HG03520 (cell line): ENCODE measurements at regions not wholly inside any gene's neighbourhood (a gene's known extent, or its start where the extent isn't known, plus 50 kb on each side); places are given as distances from the start of the nearest gene placed in this dataset.

Source experiments
- ATAC-seq: cut with Tn5 transposase; IDR thresholded peaks from one replicate; pipeline ENCODE4 v1.9.1; 2021; ENCODE audit warnings: mild to moderate bottlenecking, moderate library complexity; ENCODE audit not compliant: unreplicated experiment

DNA sequence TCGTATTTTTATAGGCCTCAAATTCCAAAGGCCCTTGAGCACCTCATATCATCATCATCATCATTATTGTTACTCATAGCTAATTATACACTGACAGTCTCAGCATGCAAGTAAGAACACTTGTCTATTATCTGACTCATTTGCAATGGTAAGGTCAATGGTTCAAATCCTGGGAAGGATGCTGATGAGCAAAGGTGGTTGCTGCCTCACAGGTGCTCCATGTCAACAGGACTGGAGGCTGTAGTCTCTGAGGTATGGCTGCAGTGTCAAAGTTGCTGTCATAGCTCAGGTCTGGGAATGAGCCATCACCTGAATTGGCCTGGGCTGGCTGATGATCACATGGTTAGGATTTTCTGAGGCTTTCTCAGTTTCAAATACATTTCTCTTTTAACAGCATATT is 379.3 kb downstream of the BCL11A start:
- ATAC-seq, result no peak

DNA sequence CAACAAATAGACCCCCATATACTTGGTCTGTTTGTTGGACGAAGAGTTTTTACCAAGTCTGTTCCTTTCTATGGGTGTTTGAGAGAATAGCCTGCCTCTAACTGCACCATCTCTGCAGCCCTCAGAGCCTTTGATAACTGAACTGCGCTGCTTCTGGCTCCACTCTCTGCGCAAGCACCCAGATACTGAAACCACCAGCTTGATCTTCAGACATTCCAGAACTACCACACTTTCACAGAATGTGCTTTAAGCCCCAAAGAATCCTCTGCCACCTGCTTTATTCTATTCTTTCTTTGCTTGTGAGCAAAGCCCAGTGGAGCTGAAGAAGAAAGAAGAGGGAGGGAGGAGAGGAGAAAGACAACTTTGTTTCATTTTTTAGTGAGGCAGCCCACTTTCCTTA is 380.7 kb downstream of the BCL11A start:
- no peak for ATAC-seq

DNA sequence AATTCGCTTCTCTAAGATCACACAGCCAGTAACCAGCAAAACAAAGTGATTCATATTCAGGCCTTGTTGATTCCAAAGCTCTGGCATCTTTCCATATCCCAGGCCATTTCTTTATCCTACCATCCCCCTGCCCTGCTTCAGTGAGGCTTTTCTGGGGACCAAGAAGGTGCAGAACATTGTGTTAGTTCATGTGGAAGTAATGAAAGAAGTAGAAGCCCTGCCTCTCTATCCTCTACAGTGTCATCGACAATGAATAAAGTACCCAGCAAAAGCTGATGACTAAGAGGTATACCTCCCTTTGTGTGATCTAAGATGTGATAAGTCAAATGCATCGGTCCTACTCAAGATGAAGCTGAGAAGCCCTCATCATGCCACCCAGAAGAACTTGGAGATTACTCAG is 383.2 kb downstream of the BCL11A start:
- ATAC-seq, result no peak

DNA sequence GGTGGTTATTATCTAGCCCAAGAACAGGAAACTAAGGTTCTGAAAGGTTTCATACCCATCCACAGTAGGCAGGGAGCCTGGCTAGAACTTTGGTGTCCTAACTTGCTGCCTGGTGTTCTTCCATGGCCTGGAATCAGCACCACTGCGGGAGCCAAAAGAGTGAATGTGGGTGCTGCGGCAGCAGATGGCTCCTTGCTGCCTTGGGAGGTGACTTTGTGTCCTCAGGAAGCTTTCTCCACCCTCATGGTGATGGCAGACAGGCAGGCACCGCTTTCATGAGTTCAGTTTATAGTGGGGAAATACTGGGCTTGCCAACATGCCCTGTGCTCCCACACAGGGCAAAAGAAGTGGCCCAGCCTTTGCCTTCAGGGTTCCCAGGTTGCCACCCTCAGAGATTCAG is 385.2 kb downstream of the BCL11A start:
- ATAC-seq, result no peak

DNA sequence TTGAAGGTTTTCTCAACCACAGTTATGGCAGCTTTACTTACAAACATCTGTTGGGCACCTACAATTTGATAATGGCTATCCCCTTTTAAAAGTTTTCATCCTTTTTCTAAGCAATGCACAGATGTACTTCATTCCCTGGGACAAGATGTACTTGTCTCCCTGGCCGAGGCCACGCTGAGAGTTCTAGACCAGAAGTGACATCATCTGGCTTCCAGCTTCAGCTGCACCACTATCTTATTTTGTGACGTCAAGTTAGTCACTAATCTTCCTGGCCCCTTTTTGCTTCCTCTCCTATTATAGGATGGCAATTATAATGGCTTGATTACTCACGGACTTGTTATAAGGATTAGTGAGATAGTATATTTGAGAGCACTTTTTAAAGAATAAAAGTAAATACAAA is 386.4 kb downstream of the BCL11A start:
- ATAC-seq, result no peak

DNA sequence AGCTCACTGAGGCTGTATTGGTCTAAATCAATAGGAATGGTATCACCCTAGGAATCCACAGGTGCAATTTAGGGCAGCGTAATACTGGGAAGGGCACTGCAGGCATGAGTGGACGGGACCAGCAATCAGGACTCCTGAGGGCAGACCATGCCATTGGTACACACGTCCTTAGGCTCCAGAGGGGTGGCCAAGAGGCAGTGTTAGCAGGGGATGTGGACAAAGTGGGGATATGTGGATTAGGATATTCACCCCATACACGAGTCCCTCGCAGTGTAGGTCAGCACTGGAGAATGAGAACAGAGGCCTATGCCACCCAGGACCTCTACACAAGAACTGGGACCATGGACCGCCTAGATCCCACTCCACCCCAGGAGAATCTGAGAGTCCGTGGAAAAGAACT is 389.8 kb downstream of the BCL11A start:
- no peak for ATAC-seq

DNA sequence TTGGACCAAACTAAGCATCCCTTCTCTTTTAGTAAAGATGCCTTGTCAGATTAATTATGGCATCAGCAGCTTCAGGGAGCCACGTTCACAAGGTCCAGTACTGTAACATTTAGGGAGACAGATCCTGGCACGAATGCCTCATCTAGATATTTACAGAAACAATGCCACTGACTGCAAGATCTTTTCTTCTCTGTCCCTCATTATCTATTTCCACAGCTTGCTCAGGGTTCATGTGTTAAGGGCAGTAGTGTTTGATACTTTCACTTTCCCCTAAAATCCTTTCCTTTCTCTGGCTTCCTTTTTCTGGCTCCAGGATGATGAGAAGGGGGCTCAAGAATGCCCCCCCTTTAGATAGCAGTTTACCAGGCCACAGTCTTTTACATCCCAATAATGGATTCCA is 393.9 kb downstream of the BCL11A start:
- ATAC-seq, result no peak

DNA sequence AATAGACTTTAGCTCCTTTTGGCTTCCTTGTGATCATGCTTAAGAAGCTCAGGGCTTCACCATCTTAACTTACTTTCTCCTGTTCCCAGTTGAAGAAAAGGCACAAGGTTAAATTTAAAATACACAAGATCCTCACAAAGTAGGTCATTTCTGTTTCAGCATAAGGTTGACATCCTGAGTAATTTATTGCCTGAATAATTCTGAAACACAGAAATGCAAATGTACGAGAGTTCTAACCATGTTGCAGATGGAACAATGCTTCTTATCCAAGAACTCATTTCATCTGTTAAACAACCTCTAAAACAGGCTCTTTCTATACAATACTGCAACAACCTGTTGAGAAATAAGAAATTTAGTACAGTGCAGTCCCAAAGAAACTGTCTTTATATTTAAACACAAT is 395.2 kb downstream of the BCL11A start:
- ATAC-seq, result no peak

DNA sequence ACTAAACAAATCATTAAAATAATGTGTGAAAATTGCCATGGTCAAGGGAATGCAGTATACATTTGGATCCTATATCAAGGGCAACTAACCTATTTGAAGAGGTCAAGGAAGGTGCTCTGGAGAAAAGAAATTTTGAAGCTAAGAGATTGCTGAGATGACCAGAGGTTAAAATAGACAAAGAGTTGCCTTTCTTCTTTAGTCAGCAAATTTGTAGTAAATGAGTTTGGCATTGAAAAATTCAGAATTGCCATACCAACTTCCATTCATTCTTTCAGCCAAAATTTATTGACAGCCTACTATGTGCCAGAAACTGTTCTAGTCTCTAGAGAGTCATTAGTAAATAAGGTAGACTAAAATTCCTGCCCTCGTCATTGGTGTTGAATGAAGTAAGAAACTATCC is 396.2 kb downstream of the BCL11A start:
- no peak for ATAC-seq

DNA sequence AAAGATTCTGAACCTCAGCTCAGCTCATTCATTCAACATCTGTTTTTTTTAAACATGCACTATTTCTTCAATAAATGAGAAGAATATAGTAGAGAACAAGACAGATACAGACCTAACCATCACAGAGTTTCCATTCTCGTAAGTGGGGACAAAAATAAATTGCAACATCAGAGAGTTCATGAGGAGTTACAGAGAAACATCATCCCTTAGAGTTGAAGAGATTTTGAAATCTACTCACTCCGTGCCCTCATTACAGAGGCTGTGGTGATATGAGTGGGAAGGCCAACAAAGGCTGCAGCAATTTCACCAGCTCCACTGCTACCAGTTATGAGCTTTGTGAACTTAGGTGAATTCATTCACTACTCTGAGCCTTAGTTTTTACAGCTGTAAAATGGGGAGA is 399.3 kb downstream of the BCL11A start:
- no peak for ATAC-seq

DNA sequence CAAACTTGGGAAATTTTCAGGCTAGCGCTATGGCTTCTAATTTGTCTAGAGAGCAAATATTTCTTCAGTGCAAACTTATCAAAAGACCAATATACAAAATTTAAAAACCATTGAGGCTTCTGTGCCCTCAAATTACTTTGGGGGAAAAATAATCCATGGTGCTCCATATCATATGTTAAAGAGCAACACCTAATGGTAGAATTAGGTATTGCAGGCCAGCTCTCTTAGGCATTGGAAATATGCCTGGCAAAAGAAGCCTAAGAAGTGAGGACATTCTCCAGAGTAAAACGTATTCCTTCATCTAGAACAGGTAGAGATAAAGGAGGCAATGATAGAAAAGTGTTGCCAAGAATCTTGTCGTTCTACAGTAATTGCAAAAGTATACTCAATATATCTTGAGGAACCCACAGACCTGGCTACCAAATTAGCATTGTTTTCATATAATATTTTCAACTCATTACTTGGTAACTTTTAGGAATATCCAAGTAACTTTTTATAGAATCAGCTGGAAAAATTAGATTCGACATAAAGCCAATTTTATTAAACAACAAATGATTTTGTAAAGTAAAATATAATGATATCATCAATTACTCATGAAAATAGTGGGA is 401.1 kb downstream of the BCL11A start:
- no peak for ATAC-seq

DNA sequence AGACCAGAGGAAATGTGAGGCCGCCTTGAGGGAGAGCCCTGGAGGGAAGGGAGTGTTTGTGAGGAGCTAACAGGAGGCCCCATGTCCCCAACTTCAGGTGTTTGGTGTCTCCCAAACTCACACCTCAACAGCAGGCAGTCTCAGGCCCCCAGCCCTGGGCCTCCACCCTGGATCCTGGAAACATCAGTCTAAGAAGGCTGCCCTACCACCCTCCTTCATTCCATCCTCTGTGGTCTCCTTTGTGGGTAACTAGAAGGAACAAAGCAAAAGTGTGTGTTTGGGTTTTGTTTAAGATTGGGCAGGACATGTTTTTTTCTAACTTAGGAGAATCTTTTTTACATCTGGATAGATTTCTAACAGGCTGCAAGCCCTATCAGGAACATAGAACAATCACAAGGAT is 404.3 kb downstream of the BCL11A start:
- ATAC-seq, result no peak

DNA sequence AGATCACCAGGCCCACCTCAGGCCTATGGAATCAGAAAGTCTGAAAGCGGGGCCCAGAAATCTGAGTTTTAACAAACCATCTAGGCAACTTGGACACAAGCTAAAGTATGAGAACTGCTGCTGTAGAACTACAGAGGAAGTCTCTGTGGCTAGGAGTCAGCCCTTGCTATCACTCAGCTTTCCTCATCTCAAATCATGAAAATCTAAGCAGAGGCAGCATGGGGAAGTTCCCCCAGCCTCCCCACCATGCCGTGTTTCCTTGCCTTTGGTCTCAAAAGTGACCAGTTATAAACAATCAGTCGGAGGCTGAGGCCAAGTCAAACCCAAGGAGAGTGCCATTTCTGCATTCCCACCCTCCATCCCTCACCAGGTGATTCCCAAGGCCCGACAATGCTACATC is 404.7 kb downstream of the BCL11A start:
- ATAC-seq, result no peak

DNA sequence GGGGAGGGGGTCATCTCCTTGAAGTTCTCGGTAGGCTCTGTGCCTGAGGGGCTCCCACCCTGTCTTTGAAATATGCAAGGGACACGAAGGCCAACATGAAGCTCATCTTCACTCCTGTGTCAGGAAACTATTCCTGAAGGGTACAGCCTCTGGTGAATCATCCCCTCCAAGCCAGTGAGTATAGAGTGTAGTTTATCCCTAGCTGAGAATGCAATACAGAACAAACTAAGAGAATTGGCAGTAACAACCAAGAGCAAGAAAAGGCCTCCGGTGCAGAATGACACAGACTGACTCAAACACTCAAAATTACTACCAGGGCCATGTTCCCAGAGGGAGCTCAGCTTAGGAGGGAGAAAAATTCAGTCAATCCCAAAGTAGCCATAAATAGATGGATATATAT is 413.3 kb downstream of the BCL11A start:
- no peak for ATAC-seq

DNA sequence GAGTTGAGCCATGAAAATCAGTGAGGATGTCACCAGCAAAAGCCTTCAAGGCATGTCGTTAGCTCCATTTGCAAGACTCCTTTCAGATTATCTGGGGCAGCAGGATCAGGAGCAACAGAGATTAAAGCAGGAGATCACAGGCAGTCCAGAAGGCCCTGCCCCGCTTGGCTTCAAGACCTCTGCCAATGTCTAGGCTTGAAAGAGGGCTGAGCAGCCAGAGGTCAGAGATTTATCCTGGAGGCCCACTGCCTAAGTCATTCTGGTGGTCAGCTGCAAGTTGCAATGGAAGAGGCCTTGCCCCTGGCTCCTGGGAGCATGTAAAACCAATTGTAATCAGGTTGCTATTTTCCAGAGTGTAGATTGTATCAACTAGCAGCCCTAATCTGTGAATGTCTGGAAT is 416.5 kb downstream of the BCL11A start:
- no peak for ATAC-seq

DNA sequence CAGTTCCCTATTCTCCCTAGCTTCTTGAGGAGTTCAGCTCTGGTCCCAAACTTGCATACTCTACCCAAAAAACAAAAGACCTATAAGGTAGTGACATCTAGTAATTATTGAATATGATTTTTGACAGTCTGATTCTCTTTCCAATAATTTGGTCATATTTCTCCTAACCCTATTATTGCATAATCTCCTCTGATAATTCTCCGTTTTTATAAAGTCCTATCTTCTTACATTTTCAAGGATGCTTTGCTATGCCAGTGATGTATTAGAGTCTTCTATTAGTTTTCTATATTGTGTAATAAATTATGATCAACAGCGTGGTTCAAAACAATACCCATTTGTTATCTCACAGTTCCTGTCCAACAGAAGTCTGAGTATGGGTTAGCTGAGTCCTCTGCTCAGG is 426.3 kb downstream of the BCL11A start:
- no peak for ATAC-seq

DNA sequence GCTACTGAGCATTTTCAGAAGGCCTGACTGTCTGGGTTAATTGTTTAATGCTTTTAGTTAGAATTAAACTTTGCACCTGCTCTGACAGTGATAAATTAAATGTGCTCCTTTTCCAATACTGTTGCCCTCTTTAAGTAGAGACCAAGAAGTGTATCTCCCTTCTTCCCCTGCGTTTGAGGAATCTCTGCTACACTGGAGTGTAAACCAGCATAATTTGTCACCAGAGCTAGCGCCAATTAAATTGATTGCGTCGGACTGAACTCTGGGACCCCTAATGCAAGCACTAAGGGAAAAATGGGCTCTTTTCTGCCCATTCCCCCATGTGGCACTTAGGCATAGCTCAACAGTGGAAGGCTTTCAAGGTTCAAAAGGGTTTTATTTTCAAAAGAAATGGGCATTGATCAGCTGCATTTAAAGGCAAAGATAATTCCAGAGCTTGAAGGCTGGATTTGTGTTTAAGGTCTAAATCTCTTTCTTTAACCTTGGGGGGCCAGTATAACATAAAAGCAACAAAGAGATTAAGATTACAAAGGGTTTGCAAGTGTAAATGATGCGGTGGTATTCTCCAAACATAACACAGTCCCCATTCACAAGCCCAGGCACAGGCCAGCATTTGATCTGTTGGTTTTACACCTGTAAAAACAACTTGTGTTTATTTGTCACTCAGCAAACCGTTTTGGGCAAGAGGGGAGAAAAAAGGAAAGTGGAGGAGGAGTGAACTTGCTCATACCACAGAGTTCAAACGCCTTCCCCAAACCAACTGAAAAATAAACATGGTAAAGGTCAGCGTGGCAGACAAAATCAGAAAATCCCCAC is 427.6 kb downstream of the BCL11A start:
- no peak for ATAC-seq

DNA sequence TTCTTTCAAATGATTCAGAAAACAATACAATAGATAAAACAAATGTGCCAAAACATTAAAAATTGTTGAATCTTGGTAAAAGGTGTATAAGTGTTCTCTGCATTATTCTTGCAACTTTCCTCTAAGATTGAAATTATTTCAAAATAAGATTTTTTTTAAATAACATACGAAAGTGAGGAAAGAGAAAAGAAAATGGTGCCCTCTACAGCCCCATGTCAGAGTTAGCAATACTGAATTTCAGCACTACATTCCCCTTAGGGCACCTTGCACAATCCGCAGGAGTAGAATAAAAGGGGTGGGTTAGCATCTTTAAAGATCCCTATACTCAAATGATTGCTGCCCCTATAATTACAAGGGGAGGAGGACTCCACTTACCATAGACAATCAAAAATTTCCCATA is 433.7 kb downstream of the BCL11A start:
- ATAC-seq, result no peak

DNA sequence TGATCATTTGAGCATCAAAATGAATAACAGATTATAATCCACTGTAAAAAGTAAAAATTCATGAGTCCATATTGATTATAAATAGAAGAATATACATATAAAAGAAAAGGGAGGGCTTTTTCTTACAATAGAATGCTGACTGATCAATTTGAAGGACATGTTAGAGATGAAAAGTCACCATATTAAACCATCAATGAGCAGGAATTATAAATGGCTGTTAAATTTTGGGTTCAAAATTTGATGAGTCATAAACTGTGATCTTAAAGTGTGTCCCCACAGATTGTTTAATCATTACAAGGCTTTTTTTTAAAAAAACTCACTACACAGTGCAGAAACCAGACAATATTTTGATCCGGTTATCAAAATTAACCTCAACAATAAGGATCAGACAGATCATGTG is 434.5 kb downstream of the BCL11A start:
- no peak for ATAC-seq

DNA sequence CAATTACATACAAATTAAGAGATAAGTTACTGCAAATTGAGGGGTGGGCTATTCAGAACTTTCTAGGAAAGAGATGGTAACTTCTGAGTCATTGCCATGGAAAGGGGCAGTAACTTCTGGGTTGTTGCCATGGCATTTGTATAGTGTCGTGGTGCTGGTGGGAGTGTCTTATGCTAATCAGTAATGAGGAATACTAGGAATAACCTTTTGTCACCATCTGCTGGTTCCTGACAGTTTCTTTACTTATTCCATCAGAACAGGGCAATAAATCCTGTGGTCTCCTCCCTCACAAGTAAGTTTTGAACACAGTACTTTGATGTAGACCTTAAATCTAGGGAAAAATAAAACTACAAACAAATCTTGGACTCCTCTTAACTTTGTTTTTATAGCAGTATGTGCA is 435.4 kb downstream of the BCL11A start:
- no peak for ATAC-seq

DNA sequence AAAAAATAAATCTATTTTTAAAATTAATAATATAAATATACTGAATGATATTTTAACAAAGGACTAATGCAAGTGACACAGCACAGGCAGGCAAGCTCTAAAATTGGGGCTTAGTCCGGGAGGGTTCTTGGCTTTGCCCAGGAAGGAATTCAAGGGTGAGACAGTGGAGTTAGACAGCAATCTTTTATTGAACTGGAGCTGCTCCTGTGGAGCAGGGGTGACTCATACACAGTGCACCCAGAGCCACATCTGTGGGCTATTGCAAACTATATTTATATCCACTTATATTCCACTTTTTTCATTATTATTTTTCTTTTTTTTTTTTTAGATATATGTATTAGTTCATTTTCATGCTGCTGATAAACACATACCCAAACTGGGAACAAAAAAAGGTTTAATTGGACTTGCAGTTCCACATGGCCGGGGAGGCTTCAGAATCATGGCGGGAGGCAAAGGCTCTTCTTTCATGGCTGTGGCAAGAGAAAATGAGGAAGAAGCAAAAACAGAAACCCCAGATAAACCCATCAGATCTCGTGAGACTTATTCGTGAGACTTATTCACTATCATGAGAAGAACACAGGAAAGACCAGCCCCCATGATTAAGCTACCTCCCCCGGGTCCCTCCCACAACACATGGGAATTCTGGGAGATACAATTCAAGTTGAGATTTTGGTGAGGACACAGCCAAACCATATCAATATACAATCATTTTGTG is 437.1 kb downstream of the BCL11A start:
- ATAC-seq, result no peak

DNA sequence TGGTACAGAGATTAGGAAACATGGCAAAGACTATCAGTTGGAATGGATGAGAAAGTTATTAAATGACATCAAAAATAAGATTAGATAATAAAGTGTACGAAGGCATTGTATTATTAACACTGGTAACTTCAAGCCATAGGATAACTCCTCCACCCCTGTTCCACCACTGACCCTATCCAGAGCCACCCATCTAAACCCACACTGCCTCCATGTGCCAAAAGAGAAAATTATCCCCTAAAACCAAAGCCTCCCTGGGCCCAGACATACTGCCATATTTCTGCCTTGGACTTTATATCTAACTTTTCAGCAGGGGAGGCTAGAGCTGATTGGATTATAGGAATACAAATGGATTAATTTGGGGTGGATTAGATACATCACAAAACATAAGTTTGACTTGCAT is 443.7 kb downstream of the BCL11A start:
- no peak for ATAC-seq
